ENCODE measurements at regions not wholly inside any gene's neighbourhood (a gene's known extent, or its start where the extent isn't known, plus 50 kb on each side); places are given as distances from the start of the nearest gene placed in this dataset.
"Not testable (repeated sequence)": the region's sequence is repeated elsewhere in the genome, so short reads cannot be mapped to it uniquely, and the experiment has no call there.

DNA sequence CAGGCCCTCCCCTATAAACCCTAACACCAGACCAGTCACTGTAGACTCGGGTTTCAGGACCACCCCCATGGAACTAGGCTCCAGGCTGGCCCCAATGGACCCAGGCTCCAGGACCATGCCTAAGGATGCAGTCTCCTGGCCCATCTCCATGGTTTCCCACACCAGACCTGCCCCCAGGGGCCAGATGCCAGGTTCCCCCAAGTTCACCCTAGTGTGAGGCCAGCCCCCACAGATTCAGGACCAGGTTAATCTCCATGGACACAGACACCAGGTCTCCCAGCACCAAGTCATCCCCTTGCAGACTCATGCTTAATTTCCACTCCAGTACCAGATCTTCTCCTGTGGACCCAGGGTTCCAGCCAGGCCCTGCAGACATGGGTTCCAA lies 103.8 kb upstream of the LANCL2 start:
- Histone ChIP-seq H3K36me3 (ENCODE audit: insufficient read depth, low read length) (no peaks in the 10 kb centered on the region), H3K9me3 (ENCODE audit: low read depth, low read length) (no peaks in the 10 kb centered on the region), H3K27ac (no peak overlapping the region), H3K4me3 (no peak overlapping the region), H3K9ac (ENCODE audit: insufficient read length) (no peak overlapping the region)
- TF ChIP-seq FOXP2 (optimal IDR thresholded peaks at IDR 0.05; ENCODE audit: control extremely low read depth, extremely low read length, insufficient read depth) (no peak), EZH2 (IDR thresholded peaks at IDR 0.05) (no peak), POLR2AphosphoS5 (IDR thresholded peaks at IDR 0.05; ENCODE audit: borderline replicate concordance, low read depth, low read length) (no peak)
- DNase-seq (ENCODE audit: low read depth, low spot score): no peak

DNA sequence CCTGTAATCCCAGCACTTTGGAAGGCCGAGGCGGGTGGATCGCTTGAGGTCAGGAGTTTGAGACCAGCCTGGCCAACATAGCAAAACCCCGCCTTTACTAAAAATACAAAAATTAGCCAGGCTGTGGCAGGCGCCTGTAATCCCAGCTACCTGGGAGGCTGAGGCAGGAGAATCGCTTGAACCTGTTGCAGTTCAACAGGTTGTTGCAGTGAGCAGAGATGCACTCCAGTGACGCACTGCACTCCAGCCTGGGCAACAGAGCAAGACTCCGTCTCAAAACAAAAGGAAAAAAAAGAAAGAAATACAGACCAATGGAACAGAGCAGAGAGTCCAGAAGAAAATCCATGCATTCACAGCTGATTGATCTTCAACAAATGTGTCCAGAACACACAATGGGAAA lies 99.8 kb upstream of the LANCL2 start:
- H3K4me3 ChIP-seq; H3K9me3 ChIP-seq (ENCODE audit: low read depth, low read length); H3K36me3 ChIP-seq (ENCODE audit: insufficient read depth, low read length); H3K27ac ChIP-seq; DNase-seq (ENCODE audit: low read depth, low spot score); H3K9ac ChIP-seq (ENCODE audit: insufficient read length): not testable (repeated sequence)

DNA sequence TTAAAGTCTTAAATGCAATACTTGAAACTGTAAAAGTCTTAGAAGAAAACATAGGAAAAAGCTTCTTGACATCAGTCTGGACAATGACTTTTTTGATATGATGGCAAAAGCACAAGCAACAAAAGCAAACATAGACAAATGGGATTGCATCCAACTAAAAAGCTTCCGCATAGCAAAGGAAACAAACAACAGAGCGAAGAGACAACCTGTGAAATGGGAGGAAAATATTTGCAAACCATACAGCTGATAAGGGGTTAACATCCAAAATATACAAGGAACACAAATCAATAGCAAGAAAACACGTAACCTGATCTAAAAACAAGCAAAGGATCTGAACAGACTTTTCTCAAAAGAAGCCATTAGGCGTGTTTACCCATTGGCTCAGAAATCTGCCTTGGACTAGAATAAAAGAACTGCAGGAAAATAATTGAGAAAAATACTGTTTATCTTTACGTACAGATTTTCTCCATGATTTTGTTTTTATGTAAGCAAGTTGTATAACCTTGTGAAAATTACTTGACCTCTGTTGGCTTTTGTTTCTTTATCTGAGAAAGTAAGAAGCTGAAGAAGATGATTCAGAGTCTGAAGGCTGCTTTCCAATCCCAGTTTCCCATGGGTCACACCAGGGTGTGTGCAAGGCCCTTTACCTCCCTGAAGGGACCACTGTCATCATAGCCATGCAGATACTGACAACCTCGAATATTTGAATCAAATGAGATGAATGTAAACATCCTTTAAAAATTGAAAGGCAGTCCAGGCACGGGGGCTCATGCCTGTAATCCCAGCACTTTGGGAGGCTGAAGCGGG lies 99.1 kb upstream of the LANCL2 start:
- Histone ChIP-seq H3K27ac (no peak overlapping the region), H3K36me3 (ENCODE audit: insufficient read depth, low read length) (no peaks in the 10 kb centered on the region), H3K9ac (ENCODE audit: insufficient read length) (no peak overlapping the region), H3K4me3 (no peak overlapping the region), H3K9me3 (ENCODE audit: low read depth, low read length) (no peaks in the 10 kb centered on the region)
- TF ChIP-seq FOXP2 (optimal IDR thresholded peaks at IDR 0.05; ENCODE audit: control extremely low read depth, extremely low read length, insufficient read depth) (no peak), POLR2AphosphoS5 (IDR thresholded peaks at IDR 0.05; ENCODE audit: borderline replicate concordance, low read depth, low read length) (no peak), EZH2 (IDR thresholded peaks at IDR 0.05) (no peak)
- no peak for DNase-seq (ENCODE audit: low read depth, low spot score)

DNA sequence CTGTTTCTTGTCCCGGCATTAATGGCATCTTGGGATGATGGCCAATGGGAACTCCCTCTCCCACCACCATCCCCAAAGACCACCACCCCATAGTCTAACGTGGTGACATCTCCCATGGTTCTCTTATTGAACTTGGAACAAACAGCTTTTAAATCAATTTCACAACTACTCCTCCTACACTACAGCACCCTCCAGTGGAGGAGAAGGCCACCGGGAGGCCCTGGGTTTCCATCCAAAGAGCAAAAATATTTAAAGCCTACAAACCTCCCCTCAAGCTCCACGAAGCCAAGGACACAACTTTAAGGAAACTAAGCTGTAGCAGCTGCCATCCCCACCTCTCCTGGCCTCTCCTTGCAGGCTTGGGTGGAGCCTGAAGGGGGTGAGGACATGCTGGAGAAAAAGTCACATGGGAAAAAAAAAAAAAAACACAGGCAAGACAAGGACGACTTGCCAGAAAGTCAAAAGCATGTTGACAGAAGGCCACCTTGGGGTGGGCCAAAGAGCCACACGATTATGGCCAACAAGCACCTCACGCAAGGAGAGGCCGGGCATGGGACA lies 94.0 kb upstream of the LANCL2 start:
- Histone ChIP-seq H3K9me3 (ENCODE audit: low read depth, low read length) (no peaks in the 10 kb centered on the region), H3K27ac (no peak overlapping the region), H3K36me3 (ENCODE audit: insufficient read depth, low read length) (no peaks in the 10 kb centered on the region), H3K4me3 (no peak overlapping the region), H3K9ac (ENCODE audit: insufficient read length) (no peak overlapping the region)
- DNase-seq (ENCODE audit: low read depth, low spot score): no peak
- TF ChIP-seq EZH2 (IDR thresholded peaks at IDR 0.05) (no peak), FOXP2 (optimal IDR thresholded peaks at IDR 0.05; ENCODE audit: control extremely low read depth, extremely low read length, insufficient read depth) (no peak), POLR2AphosphoS5 (IDR thresholded peaks at IDR 0.05; ENCODE audit: borderline replicate concordance, low read depth, low read length) (no peak)

DNA sequence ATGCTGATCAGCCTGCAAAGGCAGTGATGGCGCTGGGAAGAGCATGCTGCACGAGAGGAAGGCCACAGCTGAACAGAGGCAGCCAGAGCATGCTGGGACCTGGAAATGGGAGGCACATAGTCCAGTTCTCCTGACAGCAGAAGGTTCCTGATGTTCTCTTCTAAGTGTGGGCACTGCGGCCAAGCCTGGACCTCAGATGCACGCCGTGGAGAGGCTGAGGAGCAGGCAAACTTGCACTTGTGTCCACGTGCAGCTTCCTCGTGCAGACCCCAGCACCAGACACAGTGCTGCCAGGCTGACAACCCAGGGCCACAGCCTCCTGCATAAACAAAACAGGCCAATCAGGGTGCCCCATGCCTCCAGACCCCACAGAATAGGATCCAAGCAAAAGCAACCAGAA lies 93.5 kb upstream of the LANCL2 start:
- Histone ChIP-seq H3K4me3 (no peak overlapping the region), H3K27ac (no peak overlapping the region), H3K9ac (ENCODE audit: insufficient read length) (no peak overlapping the region), H3K9me3 (ENCODE audit: low read depth, low read length) (no peaks in the 10 kb centered on the region), H3K36me3 (ENCODE audit: insufficient read depth, low read length) (no peaks in the 10 kb centered on the region)
- DNase-seq (ENCODE audit: low read depth, low spot score): no peak
- TF ChIP-seq EZH2 (IDR thresholded peaks at IDR 0.05) (no peak), POLR2AphosphoS5 (IDR thresholded peaks at IDR 0.05; ENCODE audit: borderline replicate concordance, low read depth, low read length) (no peak)

DNA sequence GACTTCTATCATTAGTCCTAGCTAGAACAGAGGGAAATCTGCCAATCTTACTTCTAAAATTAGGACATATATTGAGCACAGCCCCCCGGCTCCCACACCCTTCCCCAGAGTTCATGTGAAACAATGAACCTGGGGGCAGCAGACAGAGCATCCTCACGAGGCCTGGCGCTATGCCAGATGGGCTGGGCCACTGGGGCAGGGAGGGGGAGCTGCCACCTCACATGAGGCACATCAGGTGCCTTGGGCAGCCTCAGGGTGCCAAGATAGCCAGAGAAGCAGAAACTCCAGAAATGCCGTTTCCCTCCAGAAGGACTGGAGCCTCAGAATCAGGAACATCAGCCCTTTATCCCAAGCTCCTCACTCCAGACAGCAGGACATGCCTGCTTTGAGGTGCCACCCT lies 92.8 kb upstream of the LANCL2 start:
- Histone ChIP-seq H3K27ac (no peak overlapping the region), H3K4me3 (no peak overlapping the region), H3K9ac (ENCODE audit: insufficient read length) (no peak overlapping the region), H3K36me3 (ENCODE audit: insufficient read depth, low read length) (no peaks in the 10 kb centered on the region), H3K9me3 (ENCODE audit: low read depth, low read length) (no peaks in the 10 kb centered on the region)
- TF ChIP-seq POLR2AphosphoS5 (IDR thresholded peaks at IDR 0.05; ENCODE audit: borderline replicate concordance, low read depth, low read length): no peak
- no peak for TF ChIP-seq FOXP2 (optimal IDR thresholded peaks at IDR 0.05; ENCODE audit: control extremely low read depth, extremely low read length, insufficient read depth)
- no peak for TF ChIP-seq EZH2 (IDR thresholded peaks at IDR 0.05)
- DNase-seq (ENCODE audit: low read depth, low spot score): no peak

DNA sequence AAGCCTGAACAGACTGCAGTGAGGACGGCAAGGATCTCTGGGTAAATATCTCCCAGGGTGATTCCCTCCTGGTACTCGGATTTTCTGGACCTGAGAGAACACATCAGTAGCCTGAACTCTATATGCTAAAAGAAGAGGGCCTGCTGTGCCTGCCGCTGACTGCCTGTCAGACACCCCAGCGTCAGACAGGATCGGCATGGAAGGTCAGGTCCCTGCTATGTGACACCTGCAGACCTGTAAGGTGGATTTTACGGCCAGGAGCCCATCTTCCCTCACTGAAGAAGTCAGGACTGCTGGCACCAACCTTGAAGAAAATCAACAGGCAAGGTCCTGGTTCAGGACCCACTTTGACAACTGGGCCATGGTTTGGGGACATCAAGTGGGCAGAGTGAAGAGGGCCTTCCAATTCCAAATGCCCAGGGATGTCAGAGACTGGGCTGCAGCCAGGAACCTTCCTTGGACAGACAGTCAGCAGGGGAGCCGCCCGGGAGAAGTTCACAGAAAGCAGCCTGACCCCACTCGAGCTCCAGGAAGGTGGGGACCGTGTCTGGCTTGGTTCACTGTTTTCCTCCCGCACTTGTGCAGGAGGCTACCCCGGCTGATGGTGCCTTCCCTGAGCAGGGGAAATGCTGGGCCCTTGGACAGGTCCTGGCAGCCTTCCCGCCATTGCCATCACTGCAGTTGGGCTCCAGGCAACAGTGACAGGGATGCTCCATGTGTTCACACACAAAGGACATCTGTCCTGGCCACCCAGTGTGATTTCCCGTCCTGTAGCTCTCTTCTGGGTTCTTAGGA lies 91.8 kb upstream of the LANCL2 start:
- Histone ChIP-seq H3K9ac (ENCODE audit: insufficient read length) (no peak overlapping the region), H3K9me3 (ENCODE audit: low read depth, low read length) (no peaks in the 10 kb centered on the region), H3K36me3 (ENCODE audit: insufficient read depth, low read length) (no peaks in the 10 kb centered on the region), H3K27ac (no peak overlapping the region), H3K4me3 (no peak overlapping the region)
- no peak for DNase-seq (ENCODE audit: low read depth, low spot score)
- TF ChIP-seq FOXP2 (optimal IDR thresholded peaks at IDR 0.05; ENCODE audit: control extremely low read depth, extremely low read length, insufficient read depth): no peak
- TF ChIP-seq POLR2AphosphoS5 (IDR thresholded peaks at IDR 0.05; ENCODE audit: borderline replicate concordance, low read depth, low read length): no peak
- TF ChIP-seq EZH2 (IDR thresholded peaks at IDR 0.05): no peak

DNA sequence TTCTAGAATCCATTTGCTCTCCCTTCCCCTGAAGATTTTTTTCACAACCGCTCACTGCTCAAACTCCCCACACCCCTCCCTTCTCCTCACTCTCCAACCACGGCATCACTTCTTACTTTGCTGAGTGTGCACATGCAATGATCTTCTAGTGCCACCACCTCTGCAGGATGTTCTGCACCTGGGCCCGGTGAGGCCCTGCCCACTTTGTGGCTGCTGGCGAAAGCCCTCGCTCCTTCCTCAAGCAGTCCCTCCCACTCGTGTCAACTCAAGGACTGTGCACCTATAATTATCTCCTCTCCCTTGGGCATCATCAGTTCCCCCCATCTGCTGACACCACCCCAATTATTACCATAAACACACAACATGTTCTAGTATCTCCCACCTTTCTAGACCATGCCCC lies 91.0 kb upstream of the LANCL2 start:
- no peaks in the 10 kb centered on the region for H3K36me3 ChIP-seq (ENCODE audit: insufficient read depth, low read length)
- H3K4me3 ChIP-seq: no peak overlapping the region
- H3K9ac ChIP-seq (ENCODE audit: insufficient read length): no peak overlapping the region
- H3K9me3 ChIP-seq (ENCODE audit: low read depth, low read length): no peaks in the 10 kb centered on the region
- TF ChIP-seq EZH2 (IDR thresholded peaks at IDR 0.05) (no peak), POLR2AphosphoS5 (IDR thresholded peaks at IDR 0.05; ENCODE audit: borderline replicate concordance, low read depth, low read length) (no peak), FOXP2 (optimal IDR thresholded peaks at IDR 0.05; ENCODE audit: control extremely low read depth, extremely low read length, insufficient read depth) (no peak)
- H3K27ac ChIP-seq: no peak overlapping the region
- no peak for DNase-seq (ENCODE audit: low read depth, low spot score)

Measured in SK-N-MC (cell line).